OCI-LY7 (cell line): ENCODE measurements at regions not wholly inside any gene's neighbourhood (a gene's known extent, or its start where the extent isn't known, plus 50 kb on each side); places are given as distances from the start of the nearest gene placed in this dataset.

Experiments
- CTCF ChIP-seq: fragments of 200-600 bp; sonication (generic); conservative IDR thresholded peaks from 2 replicates; pipeline ENCODE4 v1.5.1; 2014; ENCODE audit warnings: mild to moderate bottlenecking, antibody characterized with exemption, low read length, moderate library complexity, mixed read lengths
- EZH2phosphoT487 ChIP-seq: fragments of 200-600 bp; sonication (generic); IDR thresholded peaks from 2 replicates; pipeline ENCODE4 v1.6.1; 2018; ENCODE audit warnings: low read depth, borderline replicate concordance, mild to moderate bottlenecking, mixed run types, antibody characterized with exemption, low read length, moderate library complexity, mixed read lengths

GRCh38 chr4:170705907-170706306, 616.2 kb upstream of the AADAT start:
- TF ChIP-seq CTCF (no peak), EZH2phosphoT487 (no peak)
